Heart left ventricle (tissue), 16 donors: ENCODE measurements at regions not wholly inside any gene's neighbourhood (a gene's known extent, or its start where the extent isn't known, plus 50 kb on each side); places are given as distances from the start of the nearest gene placed in this dataset.

Experiments
- ATAC-seq, 4 donors: fragments of 200-7000 bp; cut with Tn5 transposase; one replicate each; pipeline ENCODE4 v1.9.1; 2020 to 2022; ENCODE audit warnings: moderate library complexity in 4 of 4, mild to moderate bottlenecking in 3 of 4, moderate number of reproducible peaks in 1 of 4
- DNase-seq, 5 donors: peaks; one replicate each; pipeline ENCODE4 v3.0.0-alpha.2; 2020
- H3K27ac ChIP-seq, 12 donors: fragments of 200-600 bp; sonication (generic) in 4 of 12; one replicate each; pipeline versions ENCODE4 v1.5.0 to v1.8.0; 2016 to 2022; ENCODE audit warnings: mild to moderate bottlenecking in 2 of 12
- H3K27me3 ChIP-seq, 9 donors: fragments of 200-600 bp; sonication (generic) in 2 of 9; one replicate each; pipeline versions ENCODE4 v1.5.1 to v1.8.0; 2016 to 2022; ENCODE audit warnings: mild to moderate bottlenecking in 3 of 9
- H3K36me3 ChIP-seq, 9 donors: fragments of 200-600 bp; sonication (generic) in 2 of 9; one replicate each; pipeline versions ENCODE4 v1.5.0 to v1.8.0; 2018 to 2022; ENCODE audit warnings: mild to moderate bottlenecking in 2 of 9
- H3K4me1 ChIP-seq, 12 donors: fragments of 200-600 bp; sonication (generic) in 4 of 12; one replicate each; pipeline versions ENCODE4 v1.5.0 to v1.8.0; 2016 to 2022; ENCODE audit warnings: mild to moderate bottlenecking in 3 of 12
- H3K4me3 ChIP-seq, 12 donors: fragments of 200-600 bp; sonication (generic) in 4 of 12; one replicate each; pipeline versions ENCODE4 v1.5.0 to v1.8.0; 2017 to 2022; ENCODE audit warnings: mild to moderate bottlenecking in 9 of 12, moderate library complexity in 4 of 12
- H3K9me3 ChIP-seq, 12 donors: fragments of 200-600 bp; sonication (generic) in 4 of 12; one replicate each; pipeline versions ENCODE4 v1.5.0 to v1.8.0; 2016 to 2022; ENCODE audit warnings: mild to moderate bottlenecking in 1 of 12
- POLR2A ChIP-seq, 2 donors: fragments of 450-650 bp; IDR thresholded peaks; one replicate each; pipeline ENCODE4 v1.6.1; 2017; ENCODE audit warnings: antibody characterized with exemption in 2 of 2, mild to moderate bottlenecking in 2 of 2, moderate library complexity in 2 of 2
- WGBS, 4 donors: extraction: QIAGEN DNeasy Blood & Tissue Kit in 2 of 4; methylation state at CpG; one replicate each; pipeline versions ENCODE4 v1.1.5 to v1.1.7; 2013 to 2018; 5-methylcytosine and 5-hydroxymethylcytosine counted together
- intact Hi-C, 10 donors: fragments of 100-400 bp; cut with DNase I; formaldehyde crosslinking; loops; one replicate each; pipeline versions ENCODE4 v1.11.1 to v1.14.2; 2022
- TF ChIP-seq, protein P1 (sequence below), 12 donors: fragments of 200-600 bp; sonication (generic) in 4 of 12; IDR thresholded peaks; one replicate each; pipeline versions ENCODE4 v1.5.0 to v1.8.0; 2018 to 2022; ENCODE audit warnings: antibody characterized with exemption in 12 of 12, mild to moderate bottlenecking in 5 of 12
- donor health status: ischemic (EF 13 %, LVEDD 7.1; RV severe dilation, severe dysfunction).
- donor health status: healthy with polysubstance abuse.
- donor health status: DM: no; HTN: yes; CAD: no.
- donor health status: DM: no; HTN: no; CAD: no.
- donor health status: ischemic (EF 25% LVEDD 6.9; RV normal size, moderate dysfunction).
- donor health status: ischemic (EF 25% LVEDD 5.7; RV mildly dilated, moderate dysfunction).
- donor health status: healthy.
- donor health status: DM: yes; HTN: yes; CAD: no.
- donor health status: ischemic (EF 35%, LVEDD 5.7; RV mildly dilated, moderate dysfunction).
- donor health status: nonischemic (EF 11% LVEDD 7.7; RV severe dilation, severe dysfunction).
- donor health status: DM: yes; HTN: yes; CAD: no.
- donor health status: PGD.
- donor health status: ischemic (EF 29% LVEDD 5.4; RV normal size, mild dysfunction).
- donor health status: nonischemic (EF 23%, LVEDD 6.1; RV moderate dilation, normal function).

DNA sequence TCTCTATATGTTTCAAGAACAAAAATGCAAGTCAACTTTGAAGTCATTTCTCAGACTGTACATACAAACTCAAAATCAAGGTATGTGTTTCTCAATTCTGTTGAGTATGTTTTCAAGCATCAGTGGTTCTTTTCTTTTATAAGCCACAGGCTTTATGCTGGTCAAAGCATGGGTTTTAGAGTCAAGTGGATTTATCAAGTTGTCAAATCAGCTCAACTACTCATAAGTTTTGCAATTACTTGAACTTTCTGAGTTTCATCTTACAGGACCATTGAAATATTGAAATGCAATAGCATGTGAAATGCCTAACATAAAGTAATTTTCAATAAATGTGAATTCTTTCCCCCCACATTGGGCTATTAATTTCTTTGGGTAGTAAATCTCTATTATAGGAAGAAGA lies 239.9 kb upstream of the DKK2 start:
- Histone ChIP-seq H3K9me3 (no peaks in the 10 kb centered on the region), H3K4me3 (no peak overlapping the region), H3K27ac (no peak overlapping the region), H3K4me1 (no peaks in the 10 kb centered on the region), H3K27me3 (no peaks in the 10 kb centered on the region), H3K36me3 (no peaks in the 10 kb centered on the region)
- ATAC-seq (no peak), DNase-seq (no peak)
- TF ChIP-seq POLR2A (IDR thresholded peaks at IDR 0.05): no peak
- TF ChIP-seq, protein P1, sequence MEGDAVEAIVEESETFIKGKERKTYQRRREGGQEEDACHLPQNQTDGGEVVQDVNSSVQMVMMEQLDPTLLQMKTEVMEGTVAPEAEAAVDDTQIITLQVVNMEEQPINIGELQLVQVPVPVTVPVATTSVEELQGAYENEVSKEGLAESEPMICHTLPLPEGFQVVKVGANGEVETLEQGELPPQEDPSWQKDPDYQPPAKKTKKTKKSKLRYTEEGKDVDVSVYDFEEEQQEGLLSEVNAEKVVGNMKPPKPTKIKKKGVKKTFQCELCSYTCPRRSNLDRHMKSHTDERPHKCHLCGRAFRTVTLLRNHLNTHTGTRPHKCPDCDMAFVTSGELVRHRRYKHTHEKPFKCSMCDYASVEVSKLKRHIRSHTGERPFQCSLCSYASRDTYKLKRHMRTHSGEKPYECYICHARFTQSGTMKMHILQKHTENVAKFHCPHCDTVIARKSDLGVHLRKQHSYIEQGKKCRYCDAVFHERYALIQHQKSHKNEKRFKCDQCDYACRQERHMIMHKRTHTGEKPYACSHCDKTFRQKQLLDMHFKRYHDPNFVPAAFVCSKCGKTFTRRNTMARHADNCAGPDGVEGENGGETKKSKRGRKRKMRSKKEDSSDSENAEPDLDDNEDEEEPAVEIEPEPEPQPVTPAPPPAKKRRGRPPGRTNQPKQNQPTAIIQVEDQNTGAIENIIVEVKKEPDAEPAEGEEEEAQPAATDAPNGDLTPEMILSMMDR (IDR thresholded peaks at IDR 0.05): no peak
- intact Hi-C loops: no loop called here

DNA sequence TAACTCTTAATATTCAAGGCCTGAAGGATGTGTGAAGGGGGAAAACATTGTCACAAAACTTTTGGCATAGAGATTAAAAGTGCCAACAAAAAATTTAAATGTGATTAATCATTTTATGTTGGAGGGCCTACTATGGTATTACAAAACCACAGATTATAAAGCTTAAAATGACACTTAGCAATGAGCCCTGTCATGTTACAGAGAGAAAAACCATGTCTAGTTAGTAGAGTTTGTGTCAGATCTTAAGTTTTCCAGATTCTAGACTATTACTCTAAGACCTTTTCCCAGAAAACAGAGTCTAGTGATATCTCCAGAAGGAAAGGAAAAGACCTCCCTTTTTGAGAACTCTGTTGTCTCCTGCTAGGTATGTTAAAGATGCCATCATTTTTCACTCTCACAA lies 239.1 kb upstream of the DKK2 start:
- Histone ChIP-seq H3K27me3 (no peaks in the 10 kb centered on the region), H3K4me3 (no peak overlapping the region), H3K36me3 (no peaks in the 10 kb centered on the region), H3K9me3 (no peaks in the 10 kb centered on the region), H3K27ac (no peak overlapping the region), H3K4me1 (no peaks in the 10 kb centered on the region)
- TF ChIP-seq, protein P1 (IDR thresholded peaks at IDR 0.05): no peak
- TF ChIP-seq POLR2A (IDR thresholded peaks at IDR 0.05): no peak
- DNase-seq: no peak
- ATAC-seq: no peak
- intact Hi-C loops: no loop called here

DNA sequence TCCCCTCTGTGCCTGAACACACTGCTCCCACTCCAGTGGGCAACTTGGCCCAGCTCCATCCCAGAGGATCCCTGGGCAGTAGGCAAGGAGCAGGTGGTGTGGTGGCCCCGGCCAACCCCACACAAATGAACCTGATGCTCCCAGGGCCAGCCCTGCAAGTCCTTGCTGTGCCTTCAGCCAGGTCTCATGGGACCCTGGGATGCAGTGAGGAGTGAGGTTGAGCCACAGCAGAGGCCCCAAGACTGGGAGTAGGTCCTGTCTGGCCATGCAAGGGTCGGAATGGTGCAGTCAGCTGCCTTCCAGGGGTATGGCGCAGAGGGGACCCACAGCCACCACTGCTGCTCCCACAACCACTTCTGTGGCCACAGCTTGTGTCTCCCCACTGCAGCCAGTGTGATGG lies 234.5 kb upstream of the DKK2 start:
- H3K36me3 ChIP-seq: no peaks in the 10 kb centered on the region
- no peaks in the 10 kb centered on the region for H3K27me3 ChIP-seq
- no peak for ATAC-seq
- intact Hi-C loops: no loop called here
- TF ChIP-seq, protein P1 (IDR thresholded peaks at IDR 0.05): no peak
- TF ChIP-seq POLR2A (IDR thresholded peaks at IDR 0.05): no peak
- no peaks in the 10 kb centered on the region for H3K9me3 ChIP-seq
- DNase-seq: no peak
- H3K4me1 ChIP-seq: no peaks in the 10 kb centered on the region
- no peak overlapping the region for H3K27ac ChIP-seq
- no peak overlapping the region for H3K4me3 ChIP-seq
- WGBS, 4 donors: 82 to 92% (median 88%) methylated on average over 2 to 3 of the region's 3 CpGs

DNA sequence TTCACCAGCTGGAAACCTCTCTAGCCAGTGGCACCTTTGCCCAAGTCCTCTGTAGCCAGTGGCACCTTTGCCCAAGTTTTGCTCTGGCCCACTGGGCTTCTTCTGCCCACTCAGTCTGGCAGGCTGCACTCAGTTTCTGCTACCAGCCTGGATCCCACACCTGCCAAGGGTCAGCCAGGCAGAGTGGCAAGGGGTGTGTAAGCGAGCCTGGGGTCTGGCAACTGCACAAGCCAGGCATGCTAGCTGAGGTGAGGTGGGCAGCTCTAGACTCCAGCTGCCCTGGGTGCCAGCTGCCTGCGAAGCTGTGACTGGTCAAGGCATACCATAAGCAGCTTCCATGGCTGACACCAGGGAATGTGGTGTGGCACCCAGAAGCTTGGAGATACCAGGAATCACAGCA lies 233.1 kb upstream of the DKK2 start:
- Histone ChIP-seq H3K9me3 (no peaks in the 10 kb centered on the region), H3K4me1 (no peaks in the 10 kb centered on the region), H3K27ac (no peak overlapping the region), H3K36me3 (no peaks in the 10 kb centered on the region), H3K4me3 (no peak overlapping the region), H3K27me3 (no peaks in the 10 kb centered on the region)
- 40 to 90% (median 79%) methylated on average over 1 to 2 of the region's 2 CpGs for WGBS, 4 donors
- DNase-seq (no peak), ATAC-seq (no peak)
- TF ChIP-seq, protein P1 (IDR thresholded peaks at IDR 0.05): no peak
- no peak for TF ChIP-seq POLR2A (IDR thresholded peaks at IDR 0.05)
- intact Hi-C loops: no loop called here
